Aorta (tissue), 5 donors: ENCODE measurements at regions not wholly inside any gene's neighbourhood (a gene's known extent, or its start where the extent isn't known, plus 50 kb on each side); places are given as distances from the start of the nearest gene placed in this dataset.

Experiments used
- ATAC-seq: fragments of 200-7000 bp; cut with Tn5 transposase; one replicate; pipeline ENCODE4 v1.9.1; 2022; ENCODE audit warnings: moderate library complexity; ENCODE audit not compliant: low FRiP score
- DNase-seq, 2 donors: peaks; one replicate each; pipeline ENCODE4 v3.0.0-alpha.2; 2020
- H3K27ac ChIP-seq, 2 donors: one replicate each; pipeline ENCODE4 v1.5.1; 2013; ENCODE audit warnings: low read length in 2 of 2, mild to moderate bottlenecking in 2 of 2, moderate library complexity in 2 of 2, control low read depth in 1 of 2, inconsistent platforms in 1 of 2, low read depth in 1 of 2
- H3K27me3 ChIP-seq, 2 donors: one replicate each; pipeline ENCODE4 v1.6.1; 2013; ENCODE audit warnings: control low read depth in 1 of 2, low read length in 1 of 2, mild to moderate bottlenecking in 1 of 2, moderate library complexity in 1 of 2; ENCODE audit not compliant: insufficient read depth in 2 of 2, control insufficient read depth in 1 of 2
- H3K36me3 ChIP-seq, 2 donors: one replicate each; pipeline ENCODE4 v1.6.1; 2013; ENCODE audit warnings: control low read depth in 1 of 2, low read length in 1 of 2, mild to moderate bottlenecking in 1 of 2; ENCODE audit not compliant: insufficient read depth in 2 of 2, control insufficient read depth in 1 of 2
- H3K4me1 ChIP-seq, 2 donors: one replicate each; pipeline ENCODE4 v1.6.1; 2013; ENCODE audit warnings: low read length in 2 of 2, control low read depth in 1 of 2, mild to moderate bottlenecking in 1 of 2, moderate library complexity in 1 of 2; ENCODE audit not compliant: insufficient read depth in 2 of 2, control insufficient read depth in 1 of 2
- H3K4me3 ChIP-seq, 2 donors: one replicate each; pipeline ENCODE4 v1.5.1; 2013; ENCODE audit warnings: low read length in 2 of 2, control low read depth in 1 of 2, mild to moderate bottlenecking in 1 of 2
- H3K9me3 ChIP-seq: one replicate; pipeline ENCODE4 v1.6.1; 2013; ENCODE audit warnings: mild to moderate bottlenecking, low read length; ENCODE audit not compliant: control insufficient read depth
- WGBS, 2 donors: extraction: QIAGEN DNeasy Blood & Tissue Kit; methylation state at CpG; one replicate each; pipeline ENCODE4 v1.1.7; 2013; 5-methylcytosine and 5-hydroxymethylcytosine counted together
- intact Hi-C, 2 donors: fragments of 100-400 bp; cut with DNase I; formaldehyde crosslinking; loops; one replicate each; pipeline versions ENCODE4 v1.14.2 to v1.15.0; 2022
- donor health status: healthy with polysubstance abuse.
- donor health status: Bipolar disorder and iron deficiency.
- donor health status: DM: no; HTN: no; CAD: no.
- donor health status: DM: no; HTN: no; CAD: no.
- donor health status: DM: yes; HTN: yes; CAD: no.

- intact Hi-C loops = no loop called here
- H3K9me3 ChIP-seq = no peaks in the 10 kb centered on the region
- no peak overlapping the region for H3K4me3 ChIP-seq
- WGBS, 2 donors = 76 to 77% methylated on average over 3 of the region's 3 CpGs
- no peak for ATAC-seq
- peak in 1 of 2 donors; percentile 31 for DNase-seq
- H3K36me3 ChIP-seq = no peaks in the 10 kb centered on the region
- no peaks in the 10 kb centered on the region for H3K27me3 ChIP-seq
- H3K4me1 ChIP-seq = no peaks in the 10 kb centered on the region
- H3K27ac ChIP-seq = no peak overlapping the region
Observed at GRCh38 chr13:85896516-85897450, 97.6 kb upstream of the SLITRK6 start.

- DNase-seq (no peak), ATAC-seq (no peak)
- H3K4me1 ChIP-seq = no peaks in the 10 kb centered on the region
- H3K9me3 ChIP-seq = no peaks in the 10 kb centered on the region
- intact Hi-C loops = no loop called here
- H3K27me3 ChIP-seq = no peaks in the 10 kb centered on the region
- no peak overlapping the region for H3K27ac ChIP-seq
- H3K4me3 ChIP-seq = no peak overlapping the region
- 76 to 78% methylated on average over 1 of the region's 1 CpG for WGBS, 2 donors
- no peaks in the 10 kb centered on the region for H3K36me3 ChIP-seq
Observed at GRCh38 chr13:85887406-85887805, 88.2 kb upstream of the SLITRK6 start.

GRCh38 chr13:85879014-85879413 lies 79.8 kb upstream of the SLITRK6 start:
- H3K4me1 ChIP-seq = no peaks in the 10 kb centered on the region
- no peak overlapping the region for H3K27ac ChIP-seq
- no peak for ATAC-seq
- no peaks in the 10 kb centered on the region for H3K36me3 ChIP-seq
- no peak for DNase-seq
- no peaks in the 10 kb centered on the region for H3K27me3 ChIP-seq
- WGBS, 2 donors = 64 to 69% methylated on average over 2 of the region's 2 CpGs
- no peaks in the 10 kb centered on the region for H3K9me3 ChIP-seq
- H3K4me3 ChIP-seq = no peak overlapping the region
- intact Hi-C loops = no loop called here

- Histone ChIP-seq H3K9me3 (no peaks in the 10 kb centered on the region), H3K27ac (no peak overlapping the region), H3K4me3 (no peak overlapping the region), H3K36me3 (no peaks in the 10 kb centered on the region), H3K27me3 (no peaks in the 10 kb centered on the region), H3K4me1 (no peaks in the 10 kb centered on the region)
- WGBS, 2 donors = 58 to 77% methylated on average over 1 of the region's 1 CpG
- intact Hi-C loops = no loop called here
- ATAC-seq (no peak), DNase-seq (no peak)
Observed at GRCh38 chr13:85864963-85865530, 65.8 kb upstream of the SLITRK6 start.

DNA sequence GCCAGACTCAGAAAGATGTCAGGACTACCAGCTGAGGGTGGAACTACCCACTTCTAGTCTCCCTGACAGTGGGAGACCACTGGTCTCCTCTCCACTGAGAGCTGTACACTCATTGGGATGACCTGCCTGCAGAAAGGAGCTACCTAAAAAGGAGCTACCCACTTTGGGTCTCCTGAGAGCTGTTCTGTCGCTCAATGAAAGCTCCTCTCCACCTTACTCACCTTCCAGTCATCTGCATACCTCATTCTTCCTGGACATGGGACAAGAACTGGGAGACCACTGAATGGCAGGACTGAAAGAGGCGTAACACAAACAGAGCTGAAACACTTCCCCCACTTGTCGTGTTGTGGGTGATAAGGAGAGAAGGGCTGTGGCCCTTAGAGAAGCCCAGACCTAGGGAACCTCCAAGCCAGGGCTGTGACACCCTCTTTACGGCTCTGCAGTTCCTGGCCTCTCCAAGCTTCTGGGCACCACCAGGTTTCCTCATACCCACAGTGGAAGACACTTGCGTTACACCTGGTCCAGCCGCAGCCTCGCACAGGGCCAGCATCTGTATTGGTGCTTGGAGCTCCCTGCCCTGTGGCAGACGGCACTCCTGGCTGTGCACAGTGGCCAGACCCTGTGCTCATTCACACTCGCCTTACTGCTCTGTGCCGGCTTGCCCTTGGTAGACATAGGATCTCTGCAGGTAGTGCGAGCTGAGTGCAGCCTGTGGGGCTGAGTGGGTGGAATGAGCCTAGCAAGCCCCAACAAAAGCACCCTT lies 54.9 kb upstream of the SLITRK6 start:
- no peaks in the 10 kb centered on the region for H3K27me3 ChIP-seq
- intact Hi-C loops = no loop called here
- no peaks in the 10 kb centered on the region for H3K4me1 ChIP-seq
- H3K36me3 ChIP-seq = no peaks in the 10 kb centered on the region
- H3K27ac ChIP-seq = no peak overlapping the region
- DNase-seq = peak in 1 of 2 donors; percentile 66
- H3K4me3 ChIP-seq = no peak overlapping the region
- H3K9me3 ChIP-seq = peaks cover 2% of the 10 kb centered on the region
- peak; percentile 29 for ATAC-seq
- WGBS, 2 donors = 84 to 88% methylated on average over 11 of the region's 11 CpGs

DNA sequence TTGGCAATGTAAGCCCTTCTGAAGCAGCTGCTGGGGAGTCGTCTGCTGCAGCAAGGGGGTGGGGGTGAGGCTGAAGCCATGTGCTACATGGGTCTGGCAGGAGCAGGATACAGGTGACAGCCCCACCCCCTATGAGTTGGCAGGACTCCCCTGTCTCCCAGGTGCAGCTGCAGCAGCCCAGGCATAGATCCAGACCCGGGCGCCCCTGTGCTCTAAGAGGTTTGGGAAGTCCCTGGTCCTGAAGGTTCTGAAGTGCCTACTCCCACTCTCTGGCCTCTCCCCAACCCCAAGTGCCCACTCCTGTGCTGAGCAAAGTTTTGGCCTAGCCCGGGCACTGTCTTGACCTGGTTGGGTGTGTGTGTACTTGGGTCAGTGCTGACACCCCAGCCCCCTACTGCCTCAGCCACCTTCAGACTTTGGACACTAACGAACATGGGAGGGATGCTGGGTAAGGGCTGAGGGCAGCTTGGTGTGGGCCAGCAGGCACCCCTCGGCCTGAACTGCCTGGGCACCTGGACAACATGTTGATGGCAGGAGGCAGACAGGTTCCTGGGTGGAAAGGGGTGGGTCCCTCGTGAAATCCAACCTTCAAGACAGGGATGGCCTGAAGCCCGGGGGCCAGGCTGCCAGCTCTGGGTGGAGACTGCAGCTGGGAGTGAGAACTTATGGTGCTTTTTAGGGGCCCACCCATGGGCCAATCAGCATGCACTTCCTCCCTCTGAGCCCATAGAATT lies 54.1 kb upstream of the SLITRK6 start:
- WGBS, 2 donors = 69 to 75% methylated on average over 8 of the region's 8 CpGs
- no peak overlapping the region for H3K4me3 ChIP-seq
- H3K9me3 ChIP-seq = peaks cover 2% of the 10 kb centered on the region
- no peaks in the 10 kb centered on the region for H3K36me3 ChIP-seq
- DNase-seq (peak in 1 of 2 donors; percentile 54), ATAC-seq (peak; percentile 29)
- intact Hi-C loops = no loop called here
- H3K27me3 ChIP-seq = no peaks in the 10 kb centered on the region
- H3K4me1 ChIP-seq = no peaks in the 10 kb centered on the region
- H3K27ac ChIP-seq = no peak overlapping the region
